HEK293T (cell line): ENCODE measurements at regions not wholly inside any gene's neighbourhood (a gene's known extent, or its start where the extent isn't known, plus 50 kb on each side); places are given as distances from the start of the nearest gene placed in this dataset.
"Not testable (repeated sequence)": the region's sequence is repeated elsewhere in the genome, so short reads cannot be mapped to it uniquely, and the experiment has no call there.

Source experiments
- CTCF ChIA-PET: fragments of 350-600 bp; formaldehyde crosslinking; extraction: SDS; loops from one replicate; lab custom pipeline; 2021; ENCODE audit warnings: antibody characterized with exemption, inconsistent platforms; lab: Yijun Ruan, JAX
- POLR2A ChIA-PET: fragments of 350-600 bp; formaldehyde crosslinking; extraction: SDS; loops from one replicate; lab custom pipeline; 2020; ENCODE audit warnings: antibody characterized with exemption, inconsistent platforms; lab: Yijun Ruan, JAX
- DNase-seq: peaks from one replicate; pipeline ENCODE4 v3.0.0; 2012; ENCODE audit warnings: mixed read lengths; ENCODE audit errors: extremely low spot score
- ARNT ChIP-seq: fragments of 450-650 bp; IDR thresholded peaks from 2 replicates; pipeline ENCODE4 v1.6.1; 2017; ENCODE audit warnings: mild to moderate bottlenecking
- BHLHE40 ChIP-seq: fragments of 450-650 bp; IDR thresholded peaks from 2 replicates; pipeline ENCODE4 v1.6.1; 2016; ENCODE audit warnings: mild to moderate bottlenecking, moderate library complexity, borderline replicate concordance
- CTBP1 ChIP-seq: fragments of 450-650 bp; IDR thresholded peaks from 2 replicates; pipeline ENCODE4 v1.6.1; 2016; ENCODE audit warnings: borderline replicate concordance
- ELF4 ChIP-seq: fragments of 450-650 bp; IDR thresholded peaks from 2 replicates; pipeline ENCODE4 v1.6.1; 2017; ENCODE audit warnings: antibody characterized with exemption
- FOXA1 ChIP-seq: fragments of 450-650 bp; IDR thresholded peaks from 2 replicates; pipeline ENCODE4 v1.6.1; 2016; ENCODE audit warnings: mild to moderate bottlenecking
- FOXK2 ChIP-seq: fragments of 450-650 bp; IDR thresholded peaks from 2 replicates; pipeline ENCODE4 v1.6.1; 2016; ENCODE audit warnings: mild to moderate bottlenecking
- FOXM1 ChIP-seq: fragments of 450-650 bp; IDR thresholded peaks from 2 replicates; pipeline ENCODE4 v1.6.1; 2017; ENCODE audit warnings: mild to moderate bottlenecking, borderline replicate concordance
- HDGF ChIP-seq: fragments of 450-650 bp; IDR thresholded peaks from 2 replicates; pipeline ENCODE4 v1.6.1; 2017; ENCODE audit warnings: antibody characterized with exemption, borderline replicate concordance
- L3MBTL2 ChIP-seq: fragments of 450-650 bp; conservative IDR thresholded peaks from 2 replicates; pipeline ENCODE4 v1.6.1; 2016; ENCODE audit warnings: mild to moderate bottlenecking
- LEF1 ChIP-seq: fragments of 450-650 bp; IDR thresholded peaks from 2 replicates; pipeline ENCODE4 v1.6.1; 2017; ENCODE audit warnings: mild to moderate bottlenecking, borderline replicate concordance
- NFRKB ChIP-seq: fragments of 450-650 bp; IDR thresholded peaks from 2 replicates; pipeline ENCODE4 v1.6.1; 2016; ENCODE audit warnings: mild to moderate bottlenecking, moderate library complexity
- SP1 ChIP-seq: fragments of 450-650 bp; IDR thresholded peaks from 2 replicates; pipeline ENCODE4 v1.6.1; 2017
- SUZ12 ChIP-seq: fragments of 450-650 bp; IDR thresholded peaks from 2 replicates; pipeline ENCODE4 v1.6.1; 2016; ENCODE audit warnings: mild to moderate bottlenecking
- TARDBP ChIP-seq: fragments of 450-650 bp; IDR thresholded peaks from 2 replicates; pipeline ENCODE4 v1.6.1; 2016
- ZNF384 ChIP-seq: fragments of 450-650 bp; IDR thresholded peaks from 2 replicates; pipeline ENCODE4 v1.6.1; 2016
- TF ChIP-seq, protein P1 (sequence below): fragments of 450-650 bp; IDR thresholded peaks from 2 replicates; pipeline ENCODE4 v1.6.1; 2016

GRCh38 chr15:36156879-36157427 lies 422.5 kb upstream of the CDIN1 start:
- no peak for DNase-seq
- ChIA-PET POLR2A (no interaction called here), CTCF (no interaction called here)
- no peak for TF ChIP-seq SUZ12
- no peak for TF ChIP-seq CTBP1
- no peak for TF ChIP-seq SP1
- no peak for TF ChIP-seq L3MBTL2
- no peak for TF ChIP-seq ZNF384
- TF ChIP-seq BHLHE40 = no peak
- no peak for TF ChIP-seq HDGF
- TF ChIP-seq FOXM1 = no peak
- TF ChIP-seq NFRKB = no peak
- TF ChIP-seq TARDBP = no peak

DNA sequence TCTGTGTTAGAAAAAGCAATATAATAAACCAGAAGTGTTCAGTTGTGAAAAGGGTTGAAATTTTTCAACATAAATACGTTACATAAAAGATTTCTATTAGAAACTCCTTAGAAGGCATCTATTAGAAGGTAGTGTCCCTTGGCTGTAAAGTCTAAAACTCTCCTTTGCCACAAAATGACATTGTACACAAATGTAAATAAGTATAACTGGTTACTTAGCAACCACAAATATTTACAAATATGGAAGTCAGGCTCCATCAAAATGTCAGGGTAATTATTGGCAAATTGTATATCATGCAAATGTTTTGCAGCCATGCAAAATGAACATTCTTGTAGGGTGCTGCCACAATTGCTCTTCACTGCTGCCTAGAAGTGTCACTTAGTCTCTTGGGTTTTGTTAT lies 419.1 kb upstream of the CDIN1 start:
- CTCF ChIA-PET = no interaction called here
- DNase-seq = no peak
- POLR2A ChIA-PET = no interaction called here

GRCh38 chr15:36161108-36161507 lies 418.3 kb upstream of the CDIN1 start:
- no peak for DNase-seq
- ChIA-PET POLR2A (no interaction called here), CTCF (no interaction called here)
- TF ChIP-seq HDGF = no peak
- no peak for TF ChIP-seq FOXM1
- TF ChIP-seq SP1 = no peak
- TF ChIP-seq BHLHE40 = no peak
- no peak for TF ChIP-seq FOXA1
- no peak for TF ChIP-seq FOXK2
- no peak for TF ChIP-seq SUZ12
- TF ChIP-seq LEF1 = no peak
- no peak for TF ChIP-seq ARNT

More for the DNA sequence above, 419.1 kb upstream of the CDIN1 start:
- TF ChIP-seq SUZ12 (no peak), LEF1 (no peak), ZNF384 (no peak), ARNT (no peak), TARDBP (no peak), HDGF (no peak), SP1 (no peak)

GRCh38 chr15:36161771-36162212 lies 417.6 kb upstream of the CDIN1 start:
- ChIA-PET POLR2A (no interaction called here), CTCF (no interaction called here)
- no peak for DNase-seq
- TF ChIP-seq ELF4 (no peak), FOXK2 (no peak), HDGF (no peak), SUZ12 (no peak), SP1 (no peak), NFRKB (no peak)
- TF ChIP-seq, protein P1, sequence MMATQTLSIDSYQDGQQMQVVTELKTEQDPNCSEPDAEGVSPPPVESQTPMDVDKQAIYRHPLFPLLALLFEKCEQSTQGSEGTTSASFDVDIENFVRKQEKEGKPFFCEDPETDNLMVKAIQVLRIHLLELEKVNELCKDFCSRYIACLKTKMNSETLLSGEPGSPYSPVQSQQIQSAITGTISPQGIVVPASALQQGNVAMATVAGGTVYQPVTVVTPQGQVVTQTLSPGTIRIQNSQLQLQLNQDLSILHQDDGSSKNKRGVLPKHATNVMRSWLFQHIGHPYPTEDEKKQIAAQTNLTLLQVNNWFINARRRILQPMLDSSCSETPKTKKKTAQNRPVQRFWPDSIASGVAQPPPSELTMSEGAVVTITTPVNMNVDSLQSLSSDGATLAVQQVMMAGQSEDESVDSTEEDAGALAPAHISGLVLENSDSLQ = no peak

GRCh38 chr15:36163983-36164382 lies 415.4 kb upstream of the CDIN1 start:
- POLR2A ChIA-PET, CTCF ChIA-PET, DNase-seq: not testable (repeated sequence)

DNA sequence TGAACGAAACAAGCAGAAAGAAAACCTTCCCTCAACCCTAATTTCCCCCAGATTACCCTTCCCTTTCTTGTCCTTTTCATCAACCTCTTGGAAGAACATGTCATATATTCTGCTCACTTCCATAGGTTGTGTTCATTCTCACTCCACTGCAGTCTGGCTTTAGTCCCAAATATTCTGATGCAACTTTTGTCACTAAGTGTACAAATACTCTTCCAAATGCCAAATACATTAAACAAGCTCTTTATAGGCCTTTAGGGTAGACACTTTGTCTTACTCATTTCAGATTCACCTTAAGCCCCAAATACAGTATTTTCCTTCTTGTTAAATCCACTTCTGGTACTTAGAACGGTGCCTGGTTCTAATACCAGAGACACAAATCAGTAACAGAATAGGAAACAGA lies 406.5 kb upstream of the CDIN1 start:
- TF ChIP-seq LEF1 (no peak), CTBP1 (no peak)
- TF ChIP-seq, protein P1 = no peak
- DNase-seq = no peak
- CTCF ChIA-PET = no interaction called here

DNA sequence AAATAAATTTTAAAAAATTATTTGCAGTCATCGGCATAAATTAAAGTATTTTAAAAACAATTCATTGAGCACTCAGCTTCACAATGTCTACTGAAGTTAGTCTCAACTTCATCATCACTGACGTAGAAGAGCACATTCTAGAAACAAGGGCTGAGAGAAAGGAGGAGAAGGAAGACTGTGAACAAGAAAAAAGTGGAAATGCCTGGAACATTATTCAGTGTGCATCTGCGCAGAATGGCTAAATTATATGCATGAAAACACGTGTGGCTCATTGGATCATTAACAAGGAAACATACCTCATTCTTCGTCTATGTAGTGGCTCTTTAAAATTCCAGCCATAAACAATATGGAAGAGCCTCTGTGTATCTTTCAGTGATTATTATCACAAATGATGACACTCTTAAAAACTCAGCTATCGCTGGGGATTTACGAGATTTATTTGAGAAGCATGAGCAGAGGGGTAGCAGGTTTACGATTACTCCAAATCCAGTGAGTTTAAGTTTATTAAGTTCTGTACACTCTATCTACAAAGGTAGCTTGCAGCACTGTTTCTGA lies 404.2 kb upstream of the CDIN1 start:
- no peak for DNase-seq
- CTCF ChIA-PET = interaction anchor here (0.7 kb wide), 1 partner anchor 423 kb away, joined by 4 read pairs; no protein-coding TSS in a partner anchor
- TF ChIP-seq FOXA1 = no peak
- TF ChIP-seq ELF4 = no peak
- TF ChIP-seq HDGF = no peak
- TF ChIP-seq ZNF384 = no peak
- TF ChIP-seq SP1 = no peak
- no peak for TF ChIP-seq BHLHE40
- no peak for TF ChIP-seq FOXK2
- TF ChIP-seq CTBP1 = no peak
- TF ChIP-seq, protein P1 = no peak
- no peak for TF ChIP-seq NFRKB
- TF ChIP-seq LEF1 = no peak
- POLR2A ChIA-PET = no interaction called here

More for the DNA sequence above, 406.5 kb upstream of the CDIN1 start:
- POLR2A ChIA-PET = no interaction called here
